CD8-positive, alpha-beta memory T cell (primary cell): ENCODE measurements at regions not wholly inside any gene's neighbourhood (a gene's known extent, or its start where the extent isn't known, plus 50 kb on each side); places are given as distances from the start of the nearest gene placed in this dataset.

Source experiments
- CTCF ChIA-PET: fragments of 350-600 bp; sonication (Branson Sonifier 250); formaldehyde crosslinking; loops from one replicate; lab custom pipeline; 2021; ENCODE audit warnings: antibody characterized with exemption; lab: Charles Lee
- POLR2A ChIA-PET: fragments of 350-600 bp; sonication (Branson Sonifier 250); formaldehyde crosslinking; loops from one replicate; lab custom pipeline; 2021; ENCODE audit warnings: antibody characterized with exemption; lab: Charles Lee
- DNase-seq, 5 donors: peaks; one replicate each; pipeline versions ENCODE4 v3.0.0 to v3.0.0-alpha.2; 2020 to 2022; ENCODE audit warnings: mixed read lengths in 1 of 5
- H3K27ac ChIP-seq: one replicate; pipeline ENCODE4 v1.7.0; 2013; ENCODE audit warnings: low read depth, mild to moderate bottlenecking, low read length, moderate library complexity
- H3K27me3 ChIP-seq: 2 replicates; pipeline ENCODE4 v1.7.0; 2013; ENCODE audit warnings: low read length, mild to moderate bottlenecking; ENCODE audit not compliant: insufficient read depth, poor library complexity, severe bottlenecking
- H3K36me3 ChIP-seq: 2 replicates; pipeline ENCODE4 v1.7.0; 2013; ENCODE audit warnings: mild to moderate bottlenecking, low read length, moderate library complexity; ENCODE audit not compliant: insufficient read depth
- H3K4me1 ChIP-seq: 2 replicates; pipeline ENCODE4 v1.7.0; 2013; ENCODE audit warnings: mild to moderate bottlenecking, low read length, moderate library complexity; ENCODE audit not compliant: insufficient read depth
- H3K4me3 ChIP-seq: 2 replicates; pipeline ENCODE4 v1.7.0; 2013; ENCODE audit warnings: mild to moderate bottlenecking, low read length
- H3K9me3 ChIP-seq: 2 replicates; pipeline ENCODE4 v1.7.0; 2013; ENCODE audit warnings: mild to moderate bottlenecking, low read length
- H3K27ac Mint-ChIP-seq, 8 donors: one replicate each; pipeline ENCODE4 v1.8.0; 2020 to 2021; ENCODE audit warnings: mixed read lengths in 8 of 8, mild to moderate bottlenecking in 6 of 8, inconsistent platforms in 3 of 8, moderate library complexity in 3 of 8
- H3K27me3 Mint-ChIP-seq, 2 donors: one replicate each; pipeline ENCODE4 v1.8.0; 2020 to 2021; ENCODE audit warnings: mixed read lengths in 2 of 2, mild to moderate bottlenecking in 1 of 2, moderate library complexity in 1 of 2
- H3K36me3 Mint-ChIP-seq, 3 donors: one replicate each; pipeline ENCODE4 v1.8.0; 2020 to 2021; ENCODE audit warnings: mixed read lengths in 3 of 3, inconsistent platforms in 1 of 3, mild to moderate bottlenecking in 1 of 3
- H3K4me1 Mint-ChIP-seq, 3 donors: one replicate each; pipeline ENCODE4 v1.8.0; 2020 to 2021; ENCODE audit warnings: mixed read lengths in 3 of 3, inconsistent platforms in 1 of 3, mild to moderate bottlenecking in 1 of 3
- H3K4me3 Mint-ChIP-seq, 7 donors: one replicate each; pipeline ENCODE4 v1.8.0; 2020 to 2021; ENCODE audit warnings: mixed read lengths in 7 of 7, mild to moderate bottlenecking in 6 of 7, moderate library complexity in 4 of 7, inconsistent platforms in 2 of 7
- H3K9me3 Mint-ChIP-seq, 5 donors: one replicate each; pipeline ENCODE4 v1.8.0; 2020 to 2022; ENCODE audit warnings: mixed read lengths in 5 of 5, mild to moderate bottlenecking in 3 of 5, moderate library complexity in 2 of 5, inconsistent platforms in 1 of 5

- Histone ChIP-seq H3K27ac (no peak overlapping the region), H3K27me3 (no peaks in the 10 kb centered on the region), H3K4me1 (no peaks in the 10 kb centered on the region), H3K36me3 (no peaks in the 10 kb centered on the region), H3K4me3 (no peak overlapping the region), H3K9me3 (no peaks in the 10 kb centered on the region)
- Mint-ChIP-seq H3K27ac (no peak overlapping the region), H3K27me3 (peaks cover 2 to 5% of the 10 kb centered on the region in 2 donors), H3K4me3 (no peak overlapping the region), H3K36me3 (no peaks in the 10 kb centered on the region), H3K4me1 (peaks cover 0 to 2% (median 0%) of the 10 kb centered on the region in 3 donors), H3K9me3 (peaks cover 0 to 2% (median 0%) of the 10 kb centered on the region in 5 donors)
- CTCF ChIA-PET = interaction anchor here (1.7 kb wide), 1 partner anchor 11 kb away, joined by 7 read pairs; no protein-coding TSS in a partner anchor
- POLR2A ChIA-PET = no interaction called here
- no peak for DNase-seq
Measured at GRCh38 chr2:16767789-16768476, 102.3 kb upstream of the CYRIA start.

GRCh38 chr2:16765356-16765755, 99.7 kb upstream of the CYRIA start:
- DNase-seq = no peak
- Histone ChIP-seq H3K4me1 (no peaks in the 10 kb centered on the region), H3K36me3 (no peaks in the 10 kb centered on the region), H3K4me3 (no peak overlapping the region), H3K27ac (no peak overlapping the region), H3K9me3 (no peaks in the 10 kb centered on the region), H3K27me3 (no peaks in the 10 kb centered on the region)
- Mint-ChIP-seq H3K9me3 (peaks cover 0 to 2% (median 2%) of the 10 kb centered on the region in 5 donors), H3K4me3 (no peak overlapping the region), H3K36me3 (no peaks in the 10 kb centered on the region), H3K27me3 (peaks cover 2 to 5% of the 10 kb centered on the region in 2 donors), H3K4me1 (peaks cover 0 to 2% (median 0%) of the 10 kb centered on the region in 3 donors), H3K27ac (no peak overlapping the region)
- POLR2A ChIA-PET = no interaction called here
- CTCF ChIA-PET = no interaction called here

- Mint-ChIP-seq H3K27ac (no peak overlapping the region), H3K27me3 (peaks cover 0 to 2% of the 10 kb centered on the region in 2 donors), H3K36me3 (no peaks in the 10 kb centered on the region), H3K4me3 (no peak overlapping the region), H3K9me3 (peaks cover 0 to 2% (median 2%) of the 10 kb centered on the region in 5 donors), H3K4me1 (peaks cover 0 to 2% (median 0%) of the 10 kb centered on the region in 3 donors)
- DNase-seq = no peak
- Histone ChIP-seq H3K27me3 (no peaks in the 10 kb centered on the region), H3K36me3 (no peaks in the 10 kb centered on the region), H3K27ac (no peak overlapping the region), H3K4me1 (no peaks in the 10 kb centered on the region), H3K9me3 (no peaks in the 10 kb centered on the region), H3K4me3 (no peak overlapping the region)
- CTCF ChIA-PET = no interaction called here
- POLR2A ChIA-PET = no interaction called here
Measured at GRCh38 chr2:16764487-16764886, 98.9 kb upstream of the CYRIA start.

- ChIA-PET CTCF (no interaction called here), POLR2A (no interaction called here)
- no peaks in the 10 kb centered on the region for H3K27me3 ChIP-seq
- H3K4me1 ChIP-seq = no peaks in the 10 kb centered on the region
- H3K4me3 ChIP-seq = no peak overlapping the region
- H3K9me3 Mint-ChIP-seq = peaks cover 0 to 2% (median 2%) of the 10 kb centered on the region in 5 donors
- H3K36me3 Mint-ChIP-seq = no peaks in the 10 kb centered on the region
- H3K4me3 Mint-ChIP-seq = peak overlapping the region in 1 of 7 donors; percentile 13
- no peaks in the 10 kb centered on the region for H3K9me3 ChIP-seq
- H3K27ac ChIP-seq = no peak overlapping the region
- no peaks in the 10 kb centered on the region for H3K36me3 ChIP-seq
- DNase-seq = no peak
- peaks cover 0 to 2% (median 0%) of the 10 kb centered on the region in 3 donors for H3K4me1 Mint-ChIP-seq
- H3K27me3 Mint-ChIP-seq = peaks cover 0 to 2% of the 10 kb centered on the region in 2 donors
- no peak overlapping the region for H3K27ac Mint-ChIP-seq
Measured at GRCh38 chr2:16763493-16763899, 97.9 kb upstream of the CYRIA start.

GRCh38 chr2:16763056-16763455, 97.4 kb upstream of the CYRIA start:
- no peak for DNase-seq
- POLR2A ChIA-PET = no interaction called here
- H3K4me1 Mint-ChIP-seq = peaks cover 0 to 2% (median 0%) of the 10 kb centered on the region in 3 donors
- H3K4me3 Mint-ChIP-seq = no peak overlapping the region
- Histone ChIP-seq H3K4me3 (no peak overlapping the region), H3K4me1 (no peaks in the 10 kb centered on the region), H3K27me3 (no peaks in the 10 kb centered on the region), H3K9me3 (no peaks in the 10 kb centered on the region), H3K36me3 (no peaks in the 10 kb centered on the region), H3K27ac (no peak overlapping the region)
- peaks cover 0 to 2% (median 2%) of the 10 kb centered on the region in 5 donors for H3K9me3 Mint-ChIP-seq
- no peak overlapping the region for H3K27ac Mint-ChIP-seq
- CTCF ChIA-PET = no interaction called here
- H3K27me3 Mint-ChIP-seq = peaks cover 0 to 2% of the 10 kb centered on the region in 2 donors
- no peaks in the 10 kb centered on the region for H3K36me3 Mint-ChIP-seq

- no peak overlapping the region for H3K27ac ChIP-seq
- CTCF ChIA-PET = no interaction called here
- no peak overlapping the region for H3K4me3 ChIP-seq
- H3K27ac Mint-ChIP-seq = peak overlapping the region in 1 of 8 donors; percentile 88
- POLR2A ChIA-PET = no interaction called here
- H3K27me3 ChIP-seq = no peaks in the 10 kb centered on the region
- no peaks in the 10 kb centered on the region for H3K4me1 ChIP-seq
- H3K36me3 ChIP-seq = no peaks in the 10 kb centered on the region
- no peak overlapping the region for H3K4me3 Mint-ChIP-seq
- H3K9me3 ChIP-seq = no peaks in the 10 kb centered on the region
- peaks cover 0 to 2% of the 10 kb centered on the region in 2 donors for H3K27me3 Mint-ChIP-seq
- H3K4me1 Mint-ChIP-seq = peaks cover 0 to 2% (median 0%) of the 10 kb centered on the region in 3 donors
- no peak for DNase-seq
- peaks cover 0 to 2% (median 0%) of the 10 kb centered on the region in 5 donors for H3K9me3 Mint-ChIP-seq
- H3K36me3 Mint-ChIP-seq = no peaks in the 10 kb centered on the region
Measured at GRCh38 chr2:16760426-16760825, 94.8 kb upstream of the CYRIA start.

- Histone ChIP-seq H3K36me3 (no peaks in the 10 kb centered on the region), H3K4me3 (no peak overlapping the region), H3K4me1 (no peaks in the 10 kb centered on the region), H3K27ac (no peak overlapping the region), H3K9me3 (no peaks in the 10 kb centered on the region), H3K27me3 (no peaks in the 10 kb centered on the region)
- Mint-ChIP-seq H3K27me3 (no peaks in the 10 kb centered on the region), H3K27ac (peak overlapping the region in 1 of 8 donors; percentile 23), H3K4me1 (no peaks in the 10 kb centered on the region), H3K36me3 (no peaks in the 10 kb centered on the region), H3K4me3 (no peak overlapping the region), H3K9me3 (peaks cover 0 to 2% (median 0%) of the 10 kb centered on the region in 5 donors)
- DNase-seq = peak; percentile 23 to 59 (median 35)
- ChIA-PET POLR2A (no interaction called here), CTCF (interaction anchor here (0.8 to 1.4 kb wide), 6 partner anchors 11 to 203 kb away, joined by 3 to 7 read pairs (median 3); no protein-coding TSS in a partner anchor)
Measured at GRCh38 chr2:16756831-16757644, 91.4 kb upstream of the CYRIA start.

- no peaks in the 10 kb centered on the region for H3K27me3 Mint-ChIP-seq
- Histone ChIP-seq H3K4me1 (no peaks in the 10 kb centered on the region), H3K4me3 (no peak overlapping the region), H3K27ac (no peak overlapping the region), H3K36me3 (no peaks in the 10 kb centered on the region), H3K27me3 (no peaks in the 10 kb centered on the region), H3K9me3 (no peaks in the 10 kb centered on the region)
- H3K36me3 Mint-ChIP-seq = no peaks in the 10 kb centered on the region
- POLR2A ChIA-PET = no interaction called here
- CTCF ChIA-PET = interaction anchor here (1.3 kb wide), 1 partner anchor 10 kb away, joined by 3 read pairs; no protein-coding TSS in a partner anchor
- H3K4me1 Mint-ChIP-seq = no peaks in the 10 kb centered on the region
- no peak overlapping the region for H3K4me3 Mint-ChIP-seq
- DNase-seq = no peak
- H3K27ac Mint-ChIP-seq = no peak overlapping the region
- H3K9me3 Mint-ChIP-seq = no peaks in the 10 kb centered on the region
Measured at GRCh38 chr2:16755442-16755841, 89.8 kb upstream of the CYRIA start.
